Memory B cell (primary cell): ENCODE measurements at regions not wholly inside any gene's neighbourhood (a gene's known extent, or its start where the extent isn't known, plus 50 kb on each side); places are given as distances from the start of the nearest gene placed in this dataset.
"Not testable (repeated sequence)": the region's sequence is repeated elsewhere in the genome, so short reads cannot be mapped to it uniquely, and the experiment has no call there.

Experiments
- ATAC-seq: fragments of 150-1000 bp; cut with Tn5 transposase; 2 replicates; pipeline ENCODE4 v1.10.0; 2021; ENCODE audit warnings: low read depth, mild to moderate bottlenecking, moderate library complexity
- DNase-seq, 2 donors: peaks; one replicate each; pipeline ENCODE4 v3.0.0; 2022; ENCODE audit warnings: low spot score in 2 of 2
- H3K27ac Mint-ChIP-seq: one replicate; pipeline ENCODE4 v1.8.0; 2022; ENCODE audit warnings: mild to moderate bottlenecking, moderate library complexity, mixed read lengths
- H3K27me3 Mint-ChIP-seq: one replicate; pipeline ENCODE4 v1.8.0; 2022; ENCODE audit warnings: mixed read lengths
- H3K36me3 Mint-ChIP-seq: one replicate; pipeline ENCODE4 v1.8.0; 2022; ENCODE audit warnings: mild to moderate bottlenecking, mixed read lengths
- H3K4me1 Mint-ChIP-seq: one replicate; pipeline ENCODE4 v1.8.0; 2022; ENCODE audit warnings: mixed read lengths
- H3K4me3 Mint-ChIP-seq: one replicate; pipeline ENCODE4 v1.8.0; 2022; ENCODE audit warnings: mild to moderate bottlenecking, moderate library complexity, mixed read lengths
- H3K9me3 Mint-ChIP-seq: one replicate; pipeline ENCODE4 v1.8.0; 2022; ENCODE audit warnings: mixed read lengths

- H3K9me3 Mint-ChIP-seq, ATAC-seq, H3K27me3 Mint-ChIP-seq, H3K27ac Mint-ChIP-seq, DNase-seq, H3K36me3 Mint-ChIP-seq, H3K4me1 Mint-ChIP-seq, H3K4me3 Mint-ChIP-seq: not testable (repeated sequence)
These were observed 124.1 kb upstream of the EGFLAM start for GRCh38 chr5:38134294-38134693.

GRCh38 chr5:38131686-38132085 is 126.7 kb upstream of the EGFLAM start:
- DNase-seq, result no peak
- peaks cover 2% of the 10 kb centered on the region for H3K27me3 Mint-ChIP-seq

DNA sequence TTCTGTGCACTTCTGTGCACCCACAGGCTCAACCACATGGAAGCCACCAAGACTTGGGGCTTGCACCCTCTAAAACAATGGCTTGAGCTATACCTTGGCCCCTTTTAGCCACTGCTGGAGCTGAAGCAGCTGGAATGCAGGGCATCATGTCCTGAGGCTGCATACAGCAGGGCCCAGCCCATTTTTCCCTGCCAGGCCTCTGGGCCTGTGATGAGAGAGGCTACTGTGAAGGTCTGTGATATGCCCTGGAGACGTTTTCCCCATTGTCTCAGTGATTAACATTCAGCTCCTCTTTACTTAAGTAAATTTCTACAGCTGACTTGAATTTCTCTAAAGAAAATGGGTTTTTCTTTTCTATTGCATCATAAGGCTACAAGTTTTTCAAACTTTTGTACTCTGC is 134.0 kb upstream of the EGFLAM start:
- no peak for DNase-seq
- Mint-ChIP-seq H3K4me1 (no peaks in the 10 kb centered on the region), H3K27ac (no peak overlapping the region), H3K4me3 (no peak overlapping the region), H3K36me3 (no peaks in the 10 kb centered on the region), H3K27me3 (peaks cover 2% of the 10 kb centered on the region), H3K9me3 (peaks cover 9% of the 10 kb centered on the region)
- no peak for ATAC-seq

More at GRCh38 chr5:38131686-38132085, 126.7 kb upstream of the EGFLAM start:
- H3K4me1 Mint-ChIP-seq, result no peaks in the 10 kb centered on the region
- ATAC-seq, result no peak
- H3K36me3 Mint-ChIP-seq, result no peaks in the 10 kb centered on the region
- H3K9me3 Mint-ChIP-seq, result peaks cover 1% of the 10 kb centered on the region
- no peak overlapping the region for H3K4me3 Mint-ChIP-seq
- no peak overlapping the region for H3K27ac Mint-ChIP-seq

DNA sequence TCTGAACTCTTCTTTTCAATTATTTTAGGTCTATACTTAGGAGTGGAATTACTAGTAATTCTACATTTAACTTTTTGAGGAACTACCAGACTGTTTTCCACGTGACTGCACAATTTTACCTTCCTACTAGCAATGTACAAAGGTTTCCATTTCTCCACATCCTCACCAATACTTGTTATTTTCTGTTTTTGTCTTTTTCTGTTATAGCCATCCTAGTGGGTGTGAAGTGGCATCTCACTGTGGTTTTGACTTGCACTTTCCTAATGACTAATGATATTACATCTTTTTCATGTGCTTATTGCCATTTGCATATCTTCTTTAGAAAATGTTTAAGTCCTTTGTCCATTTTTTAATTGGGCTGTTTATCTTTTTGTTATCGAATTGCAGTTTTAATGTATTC is 136.9 kb upstream of the EGFLAM start:
- no peak overlapping the region for H3K4me3 Mint-ChIP-seq
- no peaks in the 10 kb centered on the region for H3K27me3 Mint-ChIP-seq
- H3K27ac Mint-ChIP-seq, result no peak overlapping the region
- DNase-seq, result no peak
- H3K4me1 Mint-ChIP-seq, result no peaks in the 10 kb centered on the region
- H3K9me3 Mint-ChIP-seq, result peaks cover 10% of the 10 kb centered on the region
- no peaks in the 10 kb centered on the region for H3K36me3 Mint-ChIP-seq
- no peak for ATAC-seq

GRCh38 chr5:38119836-38120235 is 138.5 kb upstream of the EGFLAM start:
- Mint-ChIP-seq H3K27ac (no peak overlapping the region), H3K4me1 (no peaks in the 10 kb centered on the region), H3K27me3 (no peaks in the 10 kb centered on the region), H3K9me3 (peaks cover 10% of the 10 kb centered on the region), H3K36me3 (no peaks in the 10 kb centered on the region), H3K4me3 (no peak overlapping the region)
- DNase-seq (no peak), ATAC-seq (no peak)

DNA sequence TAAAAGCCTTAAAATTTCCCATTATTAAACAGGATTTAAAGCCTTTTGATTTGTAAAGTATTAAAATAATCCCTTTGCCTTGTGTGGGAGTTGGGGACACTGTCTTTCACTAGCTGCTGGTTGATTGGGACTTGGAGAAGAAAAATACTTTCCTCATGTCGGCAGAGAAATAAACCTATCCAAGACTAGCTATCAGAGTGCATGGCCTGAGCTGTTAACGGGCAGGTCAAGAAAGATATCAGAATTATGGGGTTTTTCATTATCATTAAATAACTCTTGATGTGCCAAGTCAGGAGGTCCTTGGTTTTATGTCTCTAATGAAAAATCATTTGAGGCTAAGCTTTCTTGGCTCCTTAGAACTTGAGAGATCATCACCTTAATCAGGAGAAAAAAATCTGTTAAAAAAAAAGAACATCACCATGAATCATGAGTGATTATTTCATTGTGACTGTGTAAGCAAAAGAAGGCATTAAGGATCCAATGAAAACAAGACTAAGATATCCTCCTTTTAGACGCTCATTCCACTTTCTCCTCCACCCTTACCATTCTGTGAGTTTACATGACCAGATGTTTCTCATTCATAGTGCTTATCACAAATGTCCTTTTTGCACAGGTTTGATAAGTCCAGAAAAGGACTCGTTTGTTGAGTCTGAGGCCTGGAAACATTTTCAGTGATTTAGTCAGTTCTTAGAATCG is 140.4 kb upstream of the EGFLAM start:
- H3K9me3 Mint-ChIP-seq, result peaks cover 12% of the 10 kb centered on the region
- no peak overlapping the region for H3K4me3 Mint-ChIP-seq
- no peaks in the 10 kb centered on the region for H3K4me1 Mint-ChIP-seq
- DNase-seq (no peak), ATAC-seq (no peak)
- no peaks in the 10 kb centered on the region for H3K27me3 Mint-ChIP-seq
- H3K36me3 Mint-ChIP-seq, result no peaks in the 10 kb centered on the region
- H3K27ac Mint-ChIP-seq, result no peak overlapping the region

- DNase-seq (no peak), ATAC-seq (no peak)
- Mint-ChIP-seq H3K27me3 (no peaks in the 10 kb centered on the region), H3K36me3 (no peaks in the 10 kb centered on the region), H3K9me3 (peaks cover 6% of the 10 kb centered on the region), H3K4me3 (no peak overlapping the region), H3K27ac (no peak overlapping the region), H3K4me1 (no peaks in the 10 kb centered on the region)
These were observed 143.0 kb upstream of the EGFLAM start for GRCh38 chr5:38115318-38115827.

- H3K36me3 Mint-ChIP-seq, result no peaks in the 10 kb centered on the region
- ATAC-seq, result no peak
- no peaks in the 10 kb centered on the region for H3K4me1 Mint-ChIP-seq
- H3K27me3 Mint-ChIP-seq, result no peaks in the 10 kb centered on the region
- peaks cover 2% of the 10 kb centered on the region for H3K9me3 Mint-ChIP-seq
- H3K27ac Mint-ChIP-seq, result no peak overlapping the region
- no peak for DNase-seq
- H3K4me3 Mint-ChIP-seq, result no peak overlapping the region
These were observed 144.5 kb upstream of the EGFLAM start for GRCh38 chr5:38113880-38114279.

DNA sequence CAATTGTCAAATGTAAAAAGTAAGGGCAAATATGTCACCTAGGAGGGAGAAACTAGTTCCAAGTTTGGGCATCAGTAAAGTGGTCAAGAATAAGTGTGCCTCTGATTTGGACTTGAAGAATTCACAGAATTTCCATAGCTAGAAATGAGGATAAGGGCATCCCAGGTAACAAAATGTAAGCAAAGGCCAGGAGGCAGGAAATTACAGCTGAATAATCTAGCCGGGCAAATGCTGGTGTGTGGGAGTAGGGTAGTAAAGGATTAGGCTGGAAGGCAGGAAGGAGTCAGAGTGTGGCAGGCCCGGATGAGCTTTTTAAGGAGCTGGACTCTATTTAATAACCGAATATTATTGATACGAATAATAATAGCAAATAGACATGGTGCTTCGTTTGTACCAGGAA is 144.9 kb upstream of the EGFLAM start:
- Mint-ChIP-seq H3K36me3 (no peaks in the 10 kb centered on the region), H3K9me3 (peaks cover 2% of the 10 kb centered on the region), H3K4me1 (no peaks in the 10 kb centered on the region), H3K4me3 (no peak overlapping the region), H3K27ac (no peak overlapping the region), H3K27me3 (no peaks in the 10 kb centered on the region)
- DNase-seq, result no peak
- no peak for ATAC-seq

DNA sequence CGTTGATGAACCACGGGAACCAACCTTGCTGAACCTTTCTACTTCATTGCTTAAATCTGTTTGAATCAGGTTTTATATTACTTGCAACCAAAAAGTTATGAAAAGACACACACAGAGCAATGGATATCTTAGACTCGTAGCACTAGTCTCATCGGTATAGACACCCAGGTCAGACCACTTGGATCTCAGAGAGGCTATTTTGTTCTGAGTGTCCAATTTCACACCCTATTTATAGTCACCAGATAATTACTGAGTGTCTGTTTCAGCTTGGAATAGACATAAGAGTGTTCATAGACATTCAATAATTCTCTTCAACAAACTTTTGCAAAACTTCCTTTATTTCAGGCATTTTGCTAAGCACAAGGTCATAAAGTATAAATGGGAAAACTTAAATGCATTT is 145.4 kb upstream of the EGFLAM start:
- peaks cover 2% of the 10 kb centered on the region for H3K9me3 Mint-ChIP-seq
- H3K27ac Mint-ChIP-seq, result no peak overlapping the region
- no peaks in the 10 kb centered on the region for H3K36me3 Mint-ChIP-seq
- no peaks in the 10 kb centered on the region for H3K4me1 Mint-ChIP-seq
- DNase-seq, result no peak
- ATAC-seq, result no peak
- no peak overlapping the region for H3K4me3 Mint-ChIP-seq
- no peaks in the 10 kb centered on the region for H3K27me3 Mint-ChIP-seq

- no peak for ATAC-seq
- no peak overlapping the region for H3K27ac Mint-ChIP-seq
- H3K9me3 Mint-ChIP-seq, result peaks cover 2% of the 10 kb centered on the region
- no peaks in the 10 kb centered on the region for H3K36me3 Mint-ChIP-seq
- no peak for DNase-seq
- no peaks in the 10 kb centered on the region for H3K27me3 Mint-ChIP-seq
- no peak overlapping the region for H3K4me3 Mint-ChIP-seq
- H3K4me1 Mint-ChIP-seq, result no peaks in the 10 kb centered on the region
These were observed 148.2 kb upstream of the EGFLAM start for GRCh38 chr5:38110130-38110529.

DNA sequence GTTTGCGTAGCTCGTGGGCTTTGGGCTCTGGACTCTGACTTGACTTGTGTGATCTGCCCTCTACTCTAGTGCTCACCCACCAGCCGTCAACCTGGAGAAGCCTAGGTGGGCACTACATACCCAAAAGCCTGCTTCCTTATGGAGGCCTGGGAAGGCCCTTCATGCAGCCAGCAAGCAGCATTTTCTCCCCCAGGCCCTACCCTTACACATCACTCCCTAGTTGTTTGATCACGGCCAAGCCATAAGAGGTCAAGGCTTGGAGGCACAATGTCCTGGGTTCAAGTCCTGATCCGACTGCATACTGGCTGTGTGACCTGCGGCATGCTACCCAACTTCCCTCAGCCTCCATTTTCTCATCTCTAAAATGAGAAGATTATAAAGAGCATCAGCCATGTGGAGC is 151.3 kb upstream of the EGFLAM start:
- H3K4me1 Mint-ChIP-seq, result no peaks in the 10 kb centered on the region
- DNase-seq, result no peak
- H3K27me3 Mint-ChIP-seq, result no peaks in the 10 kb centered on the region
- no peak overlapping the region for H3K4me3 Mint-ChIP-seq
- ATAC-seq, result no peak
- H3K27ac Mint-ChIP-seq, result no peak overlapping the region
- no peaks in the 10 kb centered on the region for H3K36me3 Mint-ChIP-seq
- H3K9me3 Mint-ChIP-seq, result no peaks in the 10 kb centered on the region

GRCh38 chr5:38105801-38106200 is 152.6 kb upstream of the EGFLAM start:
- Mint-ChIP-seq H3K4me1 (no peaks in the 10 kb centered on the region), H3K9me3 (peaks cover under 1% of the 10 kb centered on the region), H3K27me3 (peaks cover under 1% of the 10 kb centered on the region), H3K27ac (no peak overlapping the region), H3K4me3 (no peak overlapping the region), H3K36me3 (no peaks in the 10 kb centered on the region)
- ATAC-seq (no peak), DNase-seq (no peak)

GRCh38 chr5:38105231-38105570 is 153.2 kb upstream of the EGFLAM start:
- Mint-ChIP-seq H3K4me1 (no peaks in the 10 kb centered on the region), H3K27ac (no peak overlapping the region), H3K4me3 (no peak overlapping the region), H3K36me3 (no peaks in the 10 kb centered on the region), H3K27me3 (peaks cover 2% of the 10 kb centered on the region), H3K9me3 (peaks cover 2% of the 10 kb centered on the region)
- DNase-seq (no peak), ATAC-seq (no peak)

- Mint-ChIP-seq H3K9me3 (peaks cover 2% of the 10 kb centered on the region), H3K36me3 (no peaks in the 10 kb centered on the region), H3K4me3 (no peak overlapping the region), H3K27ac (no peak overlapping the region), H3K4me1 (no peaks in the 10 kb centered on the region), H3K27me3 (peaks cover 2% of the 10 kb centered on the region)
- DNase-seq (no peak), ATAC-seq (no peak)
These were observed 153.7 kb upstream of the EGFLAM start for GRCh38 chr5:38104497-38105230.
